ENCODE measurements at regions not wholly inside any gene's neighbourhood (a gene's known extent, or its start where the extent isn't known, plus 50 kb on each side); places are given as distances from the start of the nearest gene placed in this dataset.

- TF ChIP-seq POLR2A (IDR thresholded peaks at IDR 0.05) (no peak), CTCF (IDR thresholded peaks at IDR 0.05) (no peak)
- DNase-seq: no peak
- Histone ChIP-seq H3K4me1 (no peaks in the 10 kb centered on the region), H3K27me3 (no peaks in the 10 kb centered on the region), H3K27ac (no peak overlapping the region), H3K9me3 (no peaks in the 10 kb centered on the region), H3K36me3 (no peaks in the 10 kb centered on the region), H3K4me3 (no peak overlapping the region)
Measured at GRCh38 chr2:145617420-145617819, 1097.5 kb upstream of the ZEB2 start.

GRCh38 chr2:145615626-145616025, 1095.7 kb upstream of the ZEB2 start:
- TF ChIP-seq CTCF (IDR thresholded peaks at IDR 0.05): no peak
- no peak for TF ChIP-seq POLR2A (IDR thresholded peaks at IDR 0.05)
- Histone ChIP-seq H3K9me3 (no peaks in the 10 kb centered on the region), H3K4me1 (no peaks in the 10 kb centered on the region), H3K27ac (no peak overlapping the region), H3K4me3 (no peak overlapping the region), H3K36me3 (no peaks in the 10 kb centered on the region), H3K27me3 (no peaks in the 10 kb centered on the region)
- DNase-seq: no peak

GRCh38 chr2:145609951-145610350, 1090.0 kb upstream of the ZEB2 start:
- no peaks in the 10 kb centered on the region for H3K9me3 ChIP-seq
- H3K4me3 ChIP-seq: no peak overlapping the region
- H3K36me3 ChIP-seq: no peaks in the 10 kb centered on the region
- TF ChIP-seq POLR2A (IDR thresholded peaks at IDR 0.05) (no peak), CTCF (IDR thresholded peaks at IDR 0.05) (no peak)
- H3K27ac ChIP-seq: no peak overlapping the region
- DNase-seq: no peak
- no peaks in the 10 kb centered on the region for H3K27me3 ChIP-seq
- no peaks in the 10 kb centered on the region for H3K4me1 ChIP-seq

- Histone ChIP-seq H3K27ac (no peak overlapping the region), H3K4me3 (no peak overlapping the region), H3K4me1 (no peaks in the 10 kb centered on the region), H3K27me3 (no peaks in the 10 kb centered on the region), H3K36me3 (no peaks in the 10 kb centered on the region), H3K9me3 (no peaks in the 10 kb centered on the region)
- DNase-seq: no peak
- no peak for TF ChIP-seq CTCF (IDR thresholded peaks at IDR 0.05)
- no peak for TF ChIP-seq POLR2A (IDR thresholded peaks at IDR 0.05)
Measured at GRCh38 chr2:145601361-145601925, 1081.5 kb upstream of the ZEB2 start.

- no peak for DNase-seq
- H3K27ac ChIP-seq: no peak overlapping the region
- H3K27me3 ChIP-seq: no peaks in the 10 kb centered on the region
- H3K4me1 ChIP-seq: no peaks in the 10 kb centered on the region
- H3K4me3 ChIP-seq: no peak overlapping the region
- no peaks in the 10 kb centered on the region for H3K9me3 ChIP-seq
- TF ChIP-seq POLR2A (IDR thresholded peaks at IDR 0.05) (no peak), CTCF (IDR thresholded peaks at IDR 0.05) (no peak)
- H3K36me3 ChIP-seq: no peaks in the 10 kb centered on the region
Measured at GRCh38 chr2:145600811-145601210, 1080.9 kb upstream of the ZEB2 start.

GRCh38 chr2:145599756-145600155, 1079.8 kb upstream of the ZEB2 start:
- no peak for DNase-seq
- TF ChIP-seq CTCF (IDR thresholded peaks at IDR 0.05) (no peak), POLR2A (IDR thresholded peaks at IDR 0.05) (no peak)
- H3K27me3 ChIP-seq: no peaks in the 10 kb centered on the region
- no peaks in the 10 kb centered on the region for H3K4me1 ChIP-seq
- no peaks in the 10 kb centered on the region for H3K36me3 ChIP-seq
- H3K27ac ChIP-seq: no peak overlapping the region
- H3K4me3 ChIP-seq: no peak overlapping the region
- no peaks in the 10 kb centered on the region for H3K9me3 ChIP-seq

Measured in Peyer's patch (tissue), 4 donors.